COLO829 (cell line): ENCODE measurements at regions not wholly inside any gene's neighbourhood (a gene's known extent, or its start where the extent isn't known, plus 50 kb on each side); places are given as distances from the start of the nearest gene placed in this dataset.
A peak's percentile ranks its signal among the peaks of the same experiment; 100 is the strongest.

Source experiments
- DNase-seq: peaks from one replicate; pipeline ENCODE4 v3.0.0; 2012; ENCODE audit warnings: low spot score

DNA sequence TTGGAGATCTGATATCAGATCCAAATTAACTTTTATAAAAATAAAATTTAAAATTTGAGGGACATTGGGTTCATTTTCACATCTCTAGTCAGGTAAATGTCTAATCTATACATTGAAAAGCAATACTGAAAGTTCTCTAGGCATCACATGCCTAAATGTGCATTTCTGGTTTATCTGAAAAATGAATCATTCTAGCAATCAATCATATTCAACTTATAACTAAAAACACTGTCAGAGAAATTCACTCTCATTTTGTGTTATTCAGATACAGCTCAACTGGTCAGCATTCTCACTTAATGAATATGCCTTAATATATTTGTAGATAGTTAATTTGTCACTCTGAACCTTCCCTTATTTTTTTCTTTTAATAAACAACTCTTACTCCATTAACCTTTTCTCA is 243.2 kb downstream of the CASP12 start:
- no peak for DNase-seq

GRCh38 chr11:104654181-104654813 is 244.0 kb downstream of the CASP12 start:
- DNase-seq = no peak

GRCh38 chr11:104653407-104653806 is 244.9 kb downstream of the CASP12 start:
- DNase-seq = no peak

DNA sequence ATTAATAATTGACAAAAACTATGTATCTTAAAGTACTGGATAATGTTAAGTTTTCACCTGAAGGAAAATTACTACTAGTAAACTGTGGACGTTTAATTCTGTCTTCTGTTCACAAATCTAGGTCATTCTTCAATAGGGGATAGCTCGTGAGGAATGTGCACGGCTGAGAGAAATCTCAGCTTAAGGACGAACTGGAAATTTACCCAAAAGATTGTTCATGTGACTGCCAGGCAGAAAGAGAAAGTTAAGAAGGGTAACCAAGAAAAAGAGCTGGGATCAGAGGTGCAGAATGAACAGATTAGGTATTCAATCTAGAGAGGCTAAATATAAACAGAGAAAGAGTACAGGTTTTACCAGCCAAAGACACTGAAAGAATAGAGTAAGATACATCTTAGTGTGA is 245.3 kb downstream of the CASP12 start:
- no peak for DNase-seq

GRCh38 chr11:104650234-104650633 is 248.0 kb downstream of the CASP12 start:
- no peak for DNase-seq

DNA sequence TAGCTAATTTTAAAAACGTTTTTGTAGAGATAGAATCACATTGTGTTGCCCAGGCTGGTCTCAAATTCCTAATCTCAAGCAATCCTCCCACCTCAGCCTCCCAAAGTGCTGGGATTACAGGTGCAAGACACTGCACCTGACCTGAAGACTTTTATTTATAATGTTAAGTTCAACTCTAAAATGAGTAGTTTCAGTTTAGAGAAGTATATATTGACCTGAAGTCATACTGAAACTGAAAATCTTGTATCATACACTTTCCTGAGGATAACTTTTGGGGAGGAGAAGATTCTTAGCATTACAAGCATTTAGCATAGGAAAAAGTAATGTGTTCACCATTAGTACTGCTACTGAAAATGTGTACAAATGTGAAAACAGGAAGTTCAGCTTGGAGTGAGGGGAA is 249.3 kb downstream of the CASP12 start:
- DNase-seq = no peak

GRCh38 chr11:104645261-104646222 is 252.7 kb downstream of the CASP12 start:
- DNase-seq = no peak

- DNase-seq = no peak
Observed at GRCh38 chr11:104637662-104638170, 260.5 kb downstream of the CASP12 start.

DNA sequence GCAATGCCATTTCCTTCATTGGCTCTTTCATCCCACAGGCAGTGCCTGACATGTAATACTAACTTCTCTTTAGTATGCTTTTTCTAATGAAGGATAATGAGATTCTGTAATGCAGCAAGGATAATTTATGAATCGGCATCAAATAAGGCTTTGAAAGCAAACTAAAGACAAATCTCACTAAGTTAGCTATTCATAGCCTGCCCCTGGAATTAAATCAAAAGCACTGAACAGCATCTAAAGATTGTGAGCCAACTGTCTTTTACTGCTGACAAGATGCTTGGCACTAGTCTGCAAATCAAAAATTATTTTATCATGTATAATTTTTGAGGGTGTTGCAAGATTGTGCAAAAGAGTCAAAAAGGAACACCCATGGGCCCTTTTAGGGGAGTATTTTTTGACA is 265.0 kb downstream of the CASP12 start:
- no peak for DNase-seq

GRCh38 chr11:104630352-104630751 is 267.9 kb downstream of the CASP12 start:
- DNase-seq = no peak

- no peak for DNase-seq
Observed at GRCh38 chr11:104625246-104625645, 273.0 kb downstream of the CASP12 start.

- DNase-seq = no peak
Observed at GRCh38 chr11:104624021-104624420, 274.2 kb downstream of the CASP12 start.

DNA sequence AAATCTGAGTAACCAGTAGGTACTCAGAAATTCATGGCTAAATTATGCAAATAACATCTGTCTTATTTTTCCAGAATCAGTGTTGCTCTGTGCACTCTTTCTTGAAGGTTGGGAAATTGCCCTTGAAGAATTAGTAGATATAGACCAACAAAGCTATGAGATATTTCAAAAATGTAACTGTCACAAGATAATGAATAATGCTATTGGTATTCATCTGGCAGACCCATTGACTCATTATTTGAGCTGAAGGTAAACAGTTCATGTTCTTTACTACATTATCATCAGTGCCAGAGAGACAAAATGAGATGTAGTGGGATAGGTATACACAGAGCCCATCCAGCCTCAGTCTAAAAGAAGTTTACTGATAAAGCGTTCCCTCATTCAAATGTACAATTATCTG is 274.7 kb downstream of the CASP12 start:
- no peak for DNase-seq

DNA sequence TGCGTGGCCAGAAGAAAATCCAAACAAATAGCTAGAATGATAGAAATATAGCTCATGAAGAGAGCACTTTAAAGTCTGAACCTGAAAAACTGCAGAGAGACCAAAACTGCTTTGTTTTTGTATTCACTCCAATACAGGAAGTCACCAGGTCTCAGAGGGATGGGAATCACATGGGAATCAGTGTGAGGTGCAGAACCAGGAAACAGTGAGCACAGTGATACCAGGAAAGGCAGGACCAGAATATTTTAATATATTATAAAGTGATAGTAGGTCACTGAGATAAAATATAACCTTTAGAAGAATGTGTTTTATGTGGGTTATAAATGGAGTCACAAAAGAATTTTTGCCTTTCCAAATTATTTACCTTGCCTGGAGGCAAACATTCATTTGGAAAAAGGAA is 277.3 kb downstream of the CASP12 start:
- no peak for DNase-seq

DNA sequence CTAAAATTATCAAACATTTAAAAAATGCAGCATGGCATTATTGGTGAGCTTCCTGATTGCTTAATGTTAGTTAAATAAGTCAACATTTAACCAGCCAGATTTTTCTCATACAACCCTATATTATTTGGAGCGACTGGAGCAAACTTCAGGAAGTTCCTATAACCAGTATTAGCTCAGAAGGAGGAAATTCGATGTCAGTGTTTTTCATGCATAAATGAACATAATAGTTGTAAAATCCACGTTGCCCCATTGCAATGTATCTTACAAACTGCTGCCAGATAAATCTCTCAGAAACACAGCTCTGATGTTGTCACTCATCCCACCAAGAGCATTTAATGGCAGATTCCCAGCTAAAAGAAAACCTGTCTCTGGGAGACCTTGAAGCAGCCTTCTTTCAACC is 278.5 kb downstream of the CASP12 start:
- no peak for DNase-seq

DNA sequence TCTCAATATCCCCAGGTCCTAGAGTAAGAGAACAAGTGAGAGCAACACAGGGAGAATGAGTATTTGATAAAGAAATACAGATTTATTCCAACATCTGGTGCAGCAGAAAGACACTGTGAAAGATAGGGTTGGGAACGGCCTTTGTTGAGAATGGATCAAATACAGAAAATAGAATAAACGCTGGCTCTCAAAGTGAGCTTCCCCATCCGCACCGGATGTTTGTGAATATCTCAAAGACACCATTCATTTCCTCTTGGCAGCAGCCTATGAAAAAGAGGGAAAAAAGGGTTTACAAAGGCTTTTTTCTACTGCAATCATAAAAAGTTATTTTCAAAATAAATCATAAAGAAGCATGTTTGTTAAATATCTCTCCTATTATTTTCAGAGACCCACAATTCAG is 279.3 kb downstream of the CASP12 start:
- peak; percentile 19 for DNase-seq

DNA sequence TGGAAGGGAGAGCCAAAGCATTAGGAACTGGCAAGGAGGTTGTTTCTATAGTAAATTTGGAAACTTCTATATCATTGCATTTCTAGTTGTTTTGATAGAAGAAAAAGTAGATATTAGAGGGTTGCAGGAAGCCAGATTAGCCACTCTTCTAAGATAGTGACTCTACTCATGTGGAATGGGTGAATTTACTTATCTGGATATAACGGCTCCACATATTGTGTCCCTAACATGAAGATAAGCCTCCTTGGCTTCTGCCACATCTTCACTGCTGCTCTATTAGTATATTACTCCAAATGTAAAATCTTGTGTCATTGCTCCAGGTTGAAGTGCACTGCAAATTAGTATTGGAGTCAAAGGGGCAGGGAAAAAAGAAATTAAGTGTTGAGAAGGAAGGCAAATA is 283.3 kb downstream of the CASP12 start:
- DNase-seq = no peak

- no peak for DNase-seq
Observed at GRCh38 chr11:104614117-104614680, 284.1 kb downstream of the CASP12 start.

DNA sequence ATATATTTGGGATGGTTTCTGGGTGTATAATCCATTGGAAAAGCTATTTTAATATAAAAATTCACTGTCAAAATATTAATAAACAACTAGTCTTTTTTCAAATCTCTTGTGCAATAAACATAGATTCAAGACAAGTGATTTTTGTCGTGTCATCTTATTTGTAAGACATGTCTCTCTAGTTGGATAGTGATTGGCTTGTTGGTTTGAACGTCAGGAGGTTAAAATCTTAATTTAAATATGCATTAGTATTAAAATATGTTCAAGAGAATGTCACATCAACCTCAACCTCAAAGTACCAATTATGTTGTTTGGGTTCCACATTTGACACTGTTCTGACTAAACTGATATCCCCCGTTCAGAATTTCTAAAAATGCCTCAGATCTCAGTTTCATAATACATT is 287.6 kb downstream of the CASP12 start:
- DNase-seq = no peak

GRCh38 chr11:104609311-104610085 is 288.8 kb downstream of the CASP12 start:
- DNase-seq = peak; percentile 62

GRCh38 chr11:104602643-104603042 is 295.6 kb downstream of the CASP12 start:
- DNase-seq = no peak
